Tibial nerve (tissue), 4 donors: ENCODE measurements at regions not wholly inside any gene's neighbourhood (a gene's known extent, or its start where the extent isn't known, plus 50 kb on each side); places are given as distances from the start of the nearest gene placed in this dataset.

ENCODE experiments used
- CTCF ChIP-seq, 5 experiments: fragments of 200-600 bp in 3 of 5; fragments of 450-650 bp in 2 of 5; sonication (generic) in 3 of 5; IDR thresholded peaks; one replicate each; pipeline ENCODE4 v1.5.1; 2016 to 2019; ENCODE audit warnings: antibody characterized with exemption in 5 of 5, mild to moderate bottlenecking in 3 of 5, moderate library complexity in 2 of 5
- EP300 ChIP-seq, 2 donors: sonication (generic); formaldehyde crosslinking; IDR thresholded peaks; one replicate each; pipeline ENCODE4 v1.6.1; 2017; ENCODE audit warnings: antibody characterized with exemption in 2 of 2, mild to moderate bottlenecking in 1 of 2
- POLR2A ChIP-seq, 2 donors: fragments of 450-650 bp; IDR thresholded peaks; one replicate each; pipeline ENCODE4 v1.6.1; 2017; ENCODE audit warnings: antibody characterized with exemption in 2 of 2, mild to moderate bottlenecking in 2 of 2, moderate library complexity in 2 of 2

GRCh38 chr10:129335396-129335795 lies 131.6 kb upstream of the MGMT start:
- TF ChIP-seq CTCF (IDR thresholded peaks at IDR 0.05) = no peak
- TF ChIP-seq EP300 (IDR thresholded peaks at IDR 0.05) = no peak
- no peak for TF ChIP-seq POLR2A (IDR thresholded peaks at IDR 0.05)
